ENCODE measurements at regions not wholly inside any gene's neighbourhood (a gene's known extent, or its start where the extent isn't known, plus 50 kb on each side); places are given as distances from the start of the nearest gene placed in this dataset.

- DNase-seq (no peak), ATAC-seq (no peak)
- Mint-ChIP-seq H3K4me1 (peaks cover 31 to 33% of the 10 kb centered on the region in 2 donors), H3K27ac (peak overlapping the region in 1 of 2 donors; percentile 68), H3K9me3 (peaks cover 0 to 4% of the 10 kb centered on the region in 2 donors), H3K4me3 (no peak overlapping the region), H3K27me3 (ENCODE audit: low read depth in 2 of 2) (no peaks in the 10 kb centered on the region), H3K36me3 (no peaks in the 10 kb centered on the region)
- WGBS (ENCODE audit: insufficient coverage) = 77% methylated on average over 5 of the region's 5 CpGs
- no peaks in the 10 kb centered on the region for H3K27me3 ChIP-seq (ENCODE audit: control insufficient read depth, insufficient read depth, low read length)
- H3K27ac ChIP-seq (ENCODE audit: low read length) = no peak overlapping the region
- intact Hi-C loops (cut with micrococcal nuclease) = no loop called here
- TF ChIP-seq, protein P1, sequence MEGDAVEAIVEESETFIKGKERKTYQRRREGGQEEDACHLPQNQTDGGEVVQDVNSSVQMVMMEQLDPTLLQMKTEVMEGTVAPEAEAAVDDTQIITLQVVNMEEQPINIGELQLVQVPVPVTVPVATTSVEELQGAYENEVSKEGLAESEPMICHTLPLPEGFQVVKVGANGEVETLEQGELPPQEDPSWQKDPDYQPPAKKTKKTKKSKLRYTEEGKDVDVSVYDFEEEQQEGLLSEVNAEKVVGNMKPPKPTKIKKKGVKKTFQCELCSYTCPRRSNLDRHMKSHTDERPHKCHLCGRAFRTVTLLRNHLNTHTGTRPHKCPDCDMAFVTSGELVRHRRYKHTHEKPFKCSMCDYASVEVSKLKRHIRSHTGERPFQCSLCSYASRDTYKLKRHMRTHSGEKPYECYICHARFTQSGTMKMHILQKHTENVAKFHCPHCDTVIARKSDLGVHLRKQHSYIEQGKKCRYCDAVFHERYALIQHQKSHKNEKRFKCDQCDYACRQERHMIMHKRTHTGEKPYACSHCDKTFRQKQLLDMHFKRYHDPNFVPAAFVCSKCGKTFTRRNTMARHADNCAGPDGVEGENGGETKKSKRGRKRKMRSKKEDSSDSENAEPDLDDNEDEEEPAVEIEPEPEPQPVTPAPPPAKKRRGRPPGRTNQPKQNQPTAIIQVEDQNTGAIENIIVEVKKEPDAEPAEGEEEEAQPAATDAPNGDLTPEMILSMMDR (IDR thresholded peaks at IDR 0.05) = no peak
- peaks cover 25% of the 10 kb centered on the region for H3K4me1 ChIP-seq (ENCODE audit: control insufficient read depth, insufficient read depth, low read length)
- H3K4me3 ChIP-seq (ENCODE audit: low read length) = no peak overlapping the region
- no peaks in the 10 kb centered on the region for H3K36me3 ChIP-seq (ENCODE audit: control insufficient read depth, insufficient read depth, low read length)
- H3K9me3 ChIP-seq (ENCODE audit: control insufficient read depth, insufficient read depth, low read length) = peaks cover 10% of the 10 kb centered on the region
Measured at GRCh38 chr2:30310371-30310770, 79.0 kb downstream of the LBH start.

GRCh38 chr2:30310955-30311354 is 79.6 kb downstream of the LBH start:
- peaks cover 37 to 39% of the 10 kb centered on the region in 2 donors for H3K4me1 Mint-ChIP-seq
- H3K27ac ChIP-seq (ENCODE audit: low read length) = no peak overlapping the region
- peaks cover 0 to 4% of the 10 kb centered on the region in 2 donors for H3K9me3 Mint-ChIP-seq
- ATAC-seq (no peak), DNase-seq (no peak)
- peak overlapping the region in 1 of 2 donors; percentile 68 for H3K27ac Mint-ChIP-seq
- no peak overlapping the region for H3K4me3 Mint-ChIP-seq
- intact Hi-C loops (cut with micrococcal nuclease) = no loop called here
- TF ChIP-seq, protein P1 (IDR thresholded peaks at IDR 0.05) = no peak
- peaks cover 10% of the 10 kb centered on the region for H3K9me3 ChIP-seq (ENCODE audit: control insufficient read depth, insufficient read depth, low read length)
- H3K27me3 ChIP-seq (ENCODE audit: control insufficient read depth, insufficient read depth, low read length) = no peaks in the 10 kb centered on the region
- 51% methylated on average over 5 of the region's 5 CpGs for WGBS (ENCODE audit: insufficient coverage)
- no peaks in the 10 kb centered on the region for H3K36me3 Mint-ChIP-seq
- no peak overlapping the region for H3K4me3 ChIP-seq (ENCODE audit: low read length)
- H3K4me1 ChIP-seq (ENCODE audit: control insufficient read depth, insufficient read depth, low read length) = peaks cover 31% of the 10 kb centered on the region
- no peaks in the 10 kb centered on the region for H3K27me3 Mint-ChIP-seq (ENCODE audit: low read depth in 2 of 2)
- no peaks in the 10 kb centered on the region for H3K36me3 ChIP-seq (ENCODE audit: control insufficient read depth, insufficient read depth, low read length)

DNA sequence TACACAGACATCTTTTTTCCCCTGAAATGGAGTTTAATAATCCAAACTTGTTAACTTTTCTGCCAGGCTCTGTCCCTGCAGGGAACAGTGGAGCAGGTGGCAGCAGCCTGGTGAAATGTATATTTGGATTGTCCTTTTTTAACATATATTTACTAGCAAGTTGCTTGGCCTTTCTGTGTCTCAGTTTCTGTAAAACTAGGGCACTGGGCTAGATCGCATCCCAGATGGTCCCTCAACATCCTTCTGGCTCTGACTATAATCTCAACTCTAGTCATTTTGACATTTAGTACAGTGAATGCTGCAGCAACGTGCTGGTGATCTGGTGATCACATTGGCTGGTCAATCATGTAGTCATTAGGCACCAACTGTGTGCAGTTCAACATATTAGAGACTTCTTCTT is 80.4 kb downstream of the LBH start:
- TF ChIP-seq, protein P1 (IDR thresholded peaks at IDR 0.05) = no peak
- DNase-seq (no peak), ATAC-seq (no peak)
- 95% methylated on average over 2 of the region's 2 CpGs for WGBS (ENCODE audit: insufficient coverage)
- intact Hi-C loops (cut with micrococcal nuclease) = no loop called here
- H3K27me3 Mint-ChIP-seq (ENCODE audit: low read depth in 2 of 2) = no peaks in the 10 kb centered on the region
- no peak overlapping the region for H3K4me3 Mint-ChIP-seq
- peaks cover 0 to 4% of the 10 kb centered on the region in 2 donors for H3K9me3 Mint-ChIP-seq
- no peaks in the 10 kb centered on the region for H3K27me3 ChIP-seq (ENCODE audit: control insufficient read depth, insufficient read depth, low read length)
- H3K4me1 Mint-ChIP-seq = peaks cover 42 to 43% of the 10 kb centered on the region in 2 donors
- peaks cover 10% of the 10 kb centered on the region for H3K9me3 ChIP-seq (ENCODE audit: control insufficient read depth, insufficient read depth, low read length)
- H3K36me3 ChIP-seq (ENCODE audit: control insufficient read depth, insufficient read depth, low read length) = no peaks in the 10 kb centered on the region
- H3K4me3 ChIP-seq (ENCODE audit: low read length) = no peak overlapping the region
- no peak overlapping the region for H3K27ac Mint-ChIP-seq
- H3K27ac ChIP-seq (ENCODE audit: low read length) = no peak overlapping the region
- H3K4me1 ChIP-seq (ENCODE audit: control insufficient read depth, insufficient read depth, low read length) = peaks cover 37% of the 10 kb centered on the region
- no peaks in the 10 kb centered on the region for H3K36me3 Mint-ChIP-seq

DNA sequence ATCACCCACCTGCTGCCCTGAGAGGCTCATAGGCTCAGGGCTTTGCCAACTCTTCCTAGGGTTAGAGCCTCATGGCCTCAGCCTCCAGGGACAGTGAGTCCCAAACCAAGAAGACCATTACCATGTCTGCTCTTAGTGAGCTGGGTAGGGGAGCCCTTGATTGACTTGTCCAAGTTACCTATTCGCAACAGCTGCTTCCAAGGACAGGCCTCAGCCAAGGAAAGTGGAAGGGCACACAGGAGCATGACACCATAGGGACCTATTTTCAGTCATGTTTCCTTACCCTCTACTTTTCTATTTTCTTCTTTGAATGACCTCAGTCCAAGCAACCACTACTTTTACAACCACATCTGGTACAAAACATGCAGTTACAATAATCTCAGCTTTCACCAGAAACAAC is 81.6 kb downstream of the LBH start:
- no peak overlapping the region for H3K4me3 Mint-ChIP-seq
- no peaks in the 10 kb centered on the region for H3K36me3 ChIP-seq (ENCODE audit: control insufficient read depth, insufficient read depth, low read length)
- no peak for DNase-seq
- peaks cover 0 to 4% of the 10 kb centered on the region in 2 donors for H3K9me3 Mint-ChIP-seq
- H3K36me3 Mint-ChIP-seq = no peaks in the 10 kb centered on the region
- H3K4me1 ChIP-seq (ENCODE audit: control insufficient read depth, insufficient read depth, low read length) = peaks cover 37% of the 10 kb centered on the region
- 100% methylated on average over 1 of the region's 1 CpG for WGBS (ENCODE audit: insufficient coverage)
- H3K27ac Mint-ChIP-seq = peak overlapping the region in 1 of 2 donors; percentile 25
- no peak overlapping the region for H3K27ac ChIP-seq (ENCODE audit: low read length)
- H3K27me3 ChIP-seq (ENCODE audit: control insufficient read depth, insufficient read depth, low read length) = no peaks in the 10 kb centered on the region
- no peaks in the 10 kb centered on the region for H3K27me3 Mint-ChIP-seq (ENCODE audit: low read depth in 2 of 2)
- no peak overlapping the region for H3K4me3 ChIP-seq (ENCODE audit: low read length)
- intact Hi-C loops (cut with micrococcal nuclease) = no loop called here
- peaks cover 10% of the 10 kb centered on the region for H3K9me3 ChIP-seq (ENCODE audit: control insufficient read depth, insufficient read depth, low read length)
- TF ChIP-seq, protein P1 (IDR thresholded peaks at IDR 0.05) = no peak
- H3K4me1 Mint-ChIP-seq = peaks cover 40 to 44% of the 10 kb centered on the region in 2 donors
- ATAC-seq = no peak

All from natural killer cell (primary cell).